Liver (tissue), 3 donors: ENCODE measurements at regions not wholly inside any gene's neighbourhood (a gene's known extent, or its start where the extent isn't known, plus 50 kb on each side); places are given as distances from the start of the nearest gene placed in this dataset.

Experiments
- ATF3 ChIP-seq: IDR thresholded peaks from 2 replicates; pipeline ENCODE4 v1.6.1; 2016; ENCODE audit warnings: antibody characterized with exemption
- CTCF ChIP-seq: fragments of 150-350 bp; IDR thresholded peaks from 2 replicates; pipeline ENCODE4 v1.5.1; 2017; ENCODE audit warnings: improper control_type of control experiment, low read depth, low read length; ENCODE audit not compliant: missing input control
- MAX ChIP-seq: IDR thresholded peaks from 2 replicates; pipeline ENCODE4 v1.6.1; 2016; ENCODE audit warnings: antibody characterized with exemption
- donor health status: healthy.
- donor health status: healthy.

GRCh38 chr16:17949982-17950250 is 386.6 kb downstream of the NPIPA8 start:
- TF ChIP-seq CTCF = no peak
- TF ChIP-seq ATF3 = no peak
- TF ChIP-seq MAX = no peak
